ENCODE measurements at regions not wholly inside any gene's neighbourhood (a gene's known extent, or its start where the extent isn't known, plus 50 kb on each side); places are given as distances from the start of the nearest gene placed in this dataset.

DNA sequence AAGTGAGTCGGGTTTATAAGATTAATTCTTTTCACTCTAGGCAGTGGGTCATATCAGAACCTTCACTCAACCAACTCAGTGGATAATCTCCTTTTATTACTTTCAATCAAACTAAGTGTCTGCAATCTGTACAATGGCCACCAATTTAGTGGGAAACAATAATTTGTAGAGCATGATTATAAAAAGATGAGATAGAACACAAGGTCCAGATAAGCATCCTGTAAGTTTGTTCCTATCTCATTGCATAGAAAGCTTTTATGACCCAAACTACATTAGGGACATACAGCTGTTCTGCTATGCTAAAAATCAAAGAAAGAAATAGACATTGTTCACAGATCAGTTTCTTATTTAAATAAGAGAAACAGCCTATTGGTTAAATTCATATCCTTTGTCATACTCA, 341.4 kb upstream of the PSMD7 start:
- TF ChIP-seq TBX2 (CRISPR knock-in tag; IDR thresholded peaks at IDR 0.05; ENCODE audit: borderline replicate concordance) (no peak), NFYC (CRISPR knock-in tag; IDR thresholded peaks at IDR 0.05) (no peak), SRSF9 (IDR thresholded peaks at IDR 0.05; ENCODE audit: borderline replicate concordance, insufficient read depth, low read depth, low read length, poor library complexity, severe bottlenecking) (no peak)

Data from HepG2 (cell line).